GM18511 (cell line): ENCODE measurements at regions not wholly inside any gene's neighbourhood (a gene's known extent, or its start where the extent isn't known, plus 50 kb on each side); places are given as distances from the start of the nearest gene placed in this dataset.
A peak's percentile ranks its signal among the peaks of the same experiment; 100 is the strongest.
"Not testable (repeated sequence)": the region's sequence is repeated elsewhere in the genome, so short reads cannot be mapped to it uniquely, and the experiment has no call there.

Experiments
- ATAC-seq: cut with Tn5 transposase; IDR thresholded peaks from one replicate; pipeline ENCODE4 v1.9.1; 2021; ENCODE audit warnings: mild to moderate bottlenecking, moderate library complexity; ENCODE audit not compliant: unreplicated experiment

DNA sequence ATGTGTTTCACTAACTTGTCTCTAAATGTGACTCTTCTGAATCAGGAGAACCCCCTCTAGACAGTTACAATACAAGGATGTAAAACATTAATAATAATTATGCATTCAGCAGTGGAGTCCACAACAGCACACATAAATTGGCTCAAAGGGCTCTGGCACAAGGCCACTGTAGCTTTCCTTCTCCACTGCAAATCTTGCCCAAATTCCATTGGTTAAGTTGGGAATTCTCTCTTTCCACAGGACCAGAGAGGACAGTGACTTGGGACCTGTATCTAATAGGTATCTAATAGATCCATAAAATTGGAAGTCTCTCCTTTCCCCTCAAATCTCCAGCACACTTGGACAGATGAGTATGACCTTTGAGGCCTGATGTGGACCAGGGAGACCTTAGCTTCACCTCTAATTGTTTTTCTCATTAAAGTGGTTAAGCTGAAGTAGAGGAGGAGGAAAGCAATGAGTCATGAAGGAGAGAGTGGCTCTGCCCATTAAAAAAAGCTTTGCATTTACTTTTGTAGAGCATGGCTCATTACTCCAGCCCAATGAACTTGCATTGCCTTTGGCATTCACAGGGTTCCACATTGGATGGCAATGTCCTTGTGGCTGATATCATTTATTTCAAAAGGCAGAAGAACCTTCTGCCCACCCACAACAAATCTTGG lies 72.3 kb upstream of the SH3RF1 start:
- ATAC-seq, result no peak

- ATAC-seq, result no peak
Measured at GRCh38 chr4:169342159-169342860, 71.6 kb upstream of the SH3RF1 start.

DNA sequence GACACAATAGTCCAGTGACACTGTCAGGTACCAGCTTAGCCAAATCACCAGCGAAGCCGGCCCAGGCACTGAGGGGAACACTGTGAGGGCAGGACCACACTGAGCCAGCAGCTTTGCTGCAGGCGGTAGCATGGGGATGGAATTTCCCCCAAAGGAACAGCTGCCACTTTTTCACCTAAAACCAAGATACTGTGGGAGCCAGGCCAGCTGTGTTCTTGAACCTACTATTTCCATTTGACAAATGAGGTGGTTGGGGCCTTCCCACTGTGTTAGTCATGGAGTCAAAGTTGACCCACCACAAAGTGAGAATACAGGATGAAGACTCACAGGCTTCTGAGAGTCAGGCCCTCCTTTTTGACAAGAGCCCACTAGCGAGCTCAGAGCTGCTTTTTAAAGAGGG lies 70.7 kb upstream of the SH3RF1 start:
- peak; percentile 62 for ATAC-seq

DNA sequence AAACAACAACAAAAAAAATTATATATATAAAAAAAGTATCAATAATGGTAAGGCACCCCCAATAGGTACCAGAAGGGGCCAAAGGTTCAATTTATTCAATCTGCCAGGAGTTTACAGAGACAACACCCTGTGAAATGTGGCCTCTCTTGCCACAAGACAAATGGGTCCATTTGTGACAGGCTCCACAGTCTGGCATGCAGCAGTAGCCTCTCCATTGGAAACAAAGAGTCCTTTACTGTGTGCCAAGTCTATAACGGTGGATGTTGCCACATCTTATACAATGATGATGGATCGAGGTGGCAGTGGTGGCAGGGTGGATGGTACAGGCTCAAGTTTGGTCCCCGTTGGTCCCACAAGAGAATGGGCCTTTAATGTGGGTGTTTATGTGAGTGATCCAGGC lies 70.1 kb upstream of the SH3RF1 start:
- peak; percentile 20 for ATAC-seq

DNA sequence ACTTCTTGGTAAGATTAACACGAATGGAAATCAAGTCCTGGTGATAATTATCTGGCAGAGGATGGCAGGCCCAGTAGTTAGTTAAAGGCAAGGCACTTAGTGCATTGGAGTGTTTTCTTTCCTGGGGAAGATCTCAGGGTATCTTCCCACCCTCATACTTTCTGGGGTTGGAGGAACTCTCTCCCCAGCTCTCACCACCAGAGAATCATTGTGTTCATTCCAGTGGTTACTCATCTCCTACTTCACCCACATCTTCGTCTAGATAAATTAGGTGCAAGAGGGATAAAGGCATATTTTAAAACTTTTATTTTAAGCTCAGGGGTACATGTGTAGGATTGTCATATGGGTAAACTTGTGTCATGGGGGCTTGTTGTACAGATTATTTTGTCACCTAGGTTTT lies 67.5 kb upstream of the SH3RF1 start:
- ATAC-seq, result no peak

DNA sequence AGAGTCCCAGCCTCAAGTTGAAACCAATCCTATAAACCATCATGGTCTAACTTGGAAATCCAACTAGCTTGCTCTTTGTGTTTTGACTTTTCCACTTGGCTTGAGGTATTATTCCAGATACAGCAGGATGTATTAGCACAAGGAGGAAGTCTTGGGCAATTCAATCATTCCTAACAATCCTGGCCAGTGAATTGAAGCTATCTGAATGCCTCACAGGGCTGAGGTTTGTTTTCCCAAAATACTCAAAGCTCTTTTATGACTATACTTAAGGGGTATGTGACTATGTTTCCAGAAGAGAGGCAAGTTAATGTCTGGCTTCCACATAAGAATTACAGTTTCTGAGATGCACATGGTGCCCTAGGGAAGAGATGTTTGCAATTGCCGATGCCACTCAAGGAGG lies 66.8 kb upstream of the SH3RF1 start:
- ATAC-seq, result no peak

GRCh38 chr4:169335331-169335730 lies 64.6 kb upstream of the SH3RF1 start:
- ATAC-seq, result no peak

GRCh38 chr4:169334335-169334734 lies 63.6 kb upstream of the SH3RF1 start:
- ATAC-seq, result no peak

GRCh38 chr4:169333265-169333664 lies 62.5 kb upstream of the SH3RF1 start:
- no peak for ATAC-seq

GRCh38 chr4:169332583-169332982 lies 61.8 kb upstream of the SH3RF1 start:
- ATAC-seq, result no peak

- no peak for ATAC-seq
Measured at GRCh38 chr4:169330811-169331210, 60.1 kb upstream of the SH3RF1 start.

DNA sequence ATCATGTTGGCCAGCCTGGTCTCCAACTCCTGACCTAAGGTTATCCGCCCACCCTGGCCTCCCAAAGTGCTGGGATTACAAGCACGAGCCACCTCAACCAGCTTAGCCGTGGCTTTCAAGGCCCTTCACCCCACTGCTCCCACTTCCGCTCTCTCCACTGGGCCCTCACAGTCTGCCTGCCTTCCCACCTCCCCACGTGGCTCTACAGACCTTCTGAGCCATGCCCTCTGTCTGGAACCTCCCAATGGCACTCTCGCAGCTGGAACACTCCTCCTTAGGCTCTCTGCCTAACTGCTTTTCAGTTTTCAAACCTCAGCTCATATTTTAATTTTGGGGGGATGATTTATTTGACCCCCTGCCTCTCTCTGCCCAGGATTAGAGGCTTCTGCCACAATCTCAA lies 59.3 kb upstream of the SH3RF1 start:
- ATAC-seq, result no peak

GRCh38 chr4:169327951-169328350 lies 57.2 kb upstream of the SH3RF1 start:
- no peak for ATAC-seq

GRCh38 chr4:169323925-169324324 lies 53.2 kb upstream of the SH3RF1 start:
- not testable (repeated sequence) for ATAC-seq

- ATAC-seq, result not testable (repeated sequence)
Measured at GRCh38 chr4:169322833-169323232, 52.1 kb upstream of the SH3RF1 start.
